GM23338 (cell line): ENCODE measurements at regions not wholly inside any gene's neighbourhood (a gene's known extent, or its start where the extent isn't known, plus 50 kb on each side); places are given as distances from the start of the nearest gene placed in this dataset.

ENCODE experiments used
- ATAC-seq: fragments of 200-7000 bp; cut with Tn5 transposase; 3 replicates; pipeline ENCODE4 v1.9.1; 2020
- DNase-seq: peaks from one replicate; pipeline ENCODE4 v3.0.0-alpha.2; 2015; ENCODE audit warnings: low spot score
- H2AFZ ChIP-seq: fragments of 200-600 bp; sonication (generic); 2 replicates; pipeline ENCODE4 v1.8.0; 2016; ENCODE audit warnings: antibody characterized with exemption, mild to moderate bottlenecking, moderate library complexity
- H3F3A ChIP-seq: fragments of 200-600 bp; sonication (generic); replicated peaks from 2 replicates; pipeline ENCODE4 v1.8.0; 2017; ENCODE audit warnings: antibody characterized with exemption, mixed run types, low read depth
- H3K27ac ChIP-seq: fragments of 200-600 bp; sonication (generic); 2 replicates; pipeline ENCODE4 v1.6.1; 2016; ENCODE audit warnings: low read depth
- H3K27me3 ChIP-seq: fragments of 200-600 bp; sonication (generic); 2 replicates; pipeline ENCODE4 v1.8.0; 2016; ENCODE audit warnings: mild to moderate bottlenecking, mixed run types, moderate library complexity; ENCODE audit not compliant: insufficient read depth
- H3K36me3 ChIP-seq: fragments of 200-600 bp; sonication (generic); 2 replicates; pipeline ENCODE4 v1.8.0; 2016; ENCODE audit warnings: mild to moderate bottlenecking; ENCODE audit not compliant: insufficient read depth
- H3K4me1 ChIP-seq: fragments of 200-600 bp; sonication (generic); 2 replicates; pipeline ENCODE4 v1.8.0; 2016; ENCODE audit warnings: mild to moderate bottlenecking, moderate library complexity; ENCODE audit not compliant: insufficient read depth
- H3K4me2 ChIP-seq: fragments of 200-600 bp; sonication (generic); 2 replicates; pipeline ENCODE4 v1.7.1; 2017; ENCODE audit warnings: mixed run types
- H3K4me3 ChIP-seq: fragments of 200-600 bp; sonication (generic); 2 replicates; pipeline ENCODE4 v1.6.1; 2016; ENCODE audit warnings: mixed run types
- H3K79me2 ChIP-seq: fragments of 200-600 bp; sonication (generic); replicated peaks from 2 replicates; pipeline ENCODE4 v1.8.0; 2017; ENCODE audit warnings: mild to moderate bottlenecking; ENCODE audit not compliant: insufficient read depth
- H3K9me2 ChIP-seq: fragments of 200-600 bp; sonication (generic); 2 replicates; pipeline ENCODE4 v1.8.0; 2017; ENCODE audit not compliant: insufficient read depth
- H4K20me1 ChIP-seq: fragments of 200-600 bp; sonication (generic); replicated peaks from 2 replicates; pipeline ENCODE4 v1.8.0; 2017; ENCODE audit warnings: mild to moderate bottlenecking; ENCODE audit not compliant: insufficient read depth
- H3K27ac Mint-ChIP-seq: 2 replicates; pipeline ENCODE4 v1.8.0; 2020; ENCODE audit warnings: inconsistent platforms, mild to moderate bottlenecking, moderate library complexity, mixed read lengths
- H3K27me3 Mint-ChIP-seq: 3 replicates; pipeline ENCODE4 v1.8.0; 2022; ENCODE audit warnings: low read depth, mild to moderate bottlenecking, moderate library complexity, mixed read lengths, inconsistent platforms; ENCODE audit not compliant: insufficient read depth, poor library complexity
- H3K36me3 Mint-ChIP-seq: 3 replicates; pipeline ENCODE4 v1.8.0; 2021; ENCODE audit warnings: low read depth, mild to moderate bottlenecking, inconsistent platforms, moderate library complexity, mixed read lengths
- H3K4me1 Mint-ChIP-seq: 3 replicates; pipeline ENCODE4 v1.8.0; 2020; ENCODE audit warnings: mild to moderate bottlenecking, inconsistent platforms, mixed read lengths
- H3K4me3 Mint-ChIP-seq: 3 replicates; pipeline ENCODE4 v1.8.0; 2021; ENCODE audit warnings: moderate library complexity, mild to moderate bottlenecking, inconsistent platforms, mixed read lengths
- H3K9me3 Mint-ChIP-seq: 3 replicates; pipeline ENCODE4 v1.8.0; 2020; ENCODE audit warnings: moderate library complexity, mild to moderate bottlenecking, inconsistent platforms, mixed read lengths
- CREB1 ChIP-seq: fragments of 250-450 bp; sonication (Bioruptor Pico); IDR thresholded peaks from 2 replicates; pipeline ENCODE4 v1.5.0; 2020; ENCODE audit warnings: low read depth, mild to moderate bottlenecking, moderate library complexity
- EZH2 ChIP-seq: fragments of 200-600 bp; sonication (generic); IDR thresholded peaks from one replicate; pipeline ENCODE4 v1.8.0; 2017; ENCODE audit warnings: antibody characterized with exemption, mild to moderate bottlenecking, low read depth; ENCODE audit not compliant: unreplicated experiment
- EZH2phosphoT487 ChIP-seq: fragments of 200-600 bp; sonication (generic); IDR thresholded peaks from one replicate; pipeline ENCODE4 v1.8.1; 2018; ENCODE audit warnings: antibody characterized with exemption; ENCODE audit not compliant: unreplicated experiment
- JUNB ChIP-seq: IDR thresholded peaks from one replicate; pipeline ENCODE4 v1.6.1; 2016; ENCODE audit warnings: antibody characterized with exemption; ENCODE audit not compliant: unreplicated experiment
- POLR2AphosphoS5 ChIP-seq: IDR thresholded peaks from 2 replicates; pipeline ENCODE4 v1.6.1; 2016; ENCODE audit warnings: antibody characterized with exemption, low read depth
- ZNF114 ChIP-seq: fragments of 250-450 bp; sonication (Bioruptor Pico); IDR thresholded peaks from 2 replicates; pipeline ENCODE4 v1.5.0; 2020; ENCODE audit warnings: mild to moderate bottlenecking, moderate library complexity
- TF ChIP-seq, protein P1 (sequence below), 2 experiments: fragments of 200-600 bp in 1 of 2; sonication (generic) in 1 of 2; conservative IDR thresholded peaks; 2 replicates each; pipeline versions ENCODE4 v1.5.1 to v1.6.1; 2016 to 2017; ENCODE audit warnings: antibody characterized with exemption in 2 of 2, low read depth in 2 of 2, mild to moderate bottlenecking in 2 of 2, moderate library complexity in 1 of 2
- TF ChIP-seq, protein P2 (sequence below): IDR thresholded peaks from one replicate; pipeline ENCODE4 v1.6.1; 2018; ENCODE audit warnings: antibody characterized with exemption; ENCODE audit not compliant: unreplicated experiment
- TF ChIP-seq, protein P3 (sequence below): fragments of 250-450 bp; sonication (Bioruptor Pico); IDR thresholded peaks from 2 replicates; pipeline ENCODE4 v1.5.0; 2020; ENCODE audit warnings: mild to moderate bottlenecking, moderate library complexity

DNA sequence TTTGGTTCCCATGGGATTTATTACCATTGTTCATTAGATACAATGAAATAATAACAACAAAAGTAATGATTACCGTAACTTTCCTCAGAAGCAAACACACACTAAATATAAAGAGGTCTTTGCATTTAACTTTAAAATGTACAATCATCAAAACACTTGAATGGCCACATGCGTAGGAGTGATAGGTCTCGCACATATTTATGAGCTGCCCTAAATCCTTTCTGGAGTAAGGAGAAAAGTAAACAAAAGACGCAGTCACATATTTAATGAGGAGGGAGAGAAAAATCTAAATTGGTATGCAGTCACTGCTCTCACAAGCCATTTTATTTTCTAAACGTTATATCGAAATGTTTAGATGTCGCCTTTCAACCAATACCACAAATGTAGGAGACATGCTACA is 129.4 kb upstream of the TCF21 start:
- H3K4me3 ChIP-seq = no peak overlapping the region
- Mint-ChIP-seq H3K27ac (no peak overlapping the region), H3K9me3 (no peaks in the 10 kb centered on the region), H3K36me3 (no peaks in the 10 kb centered on the region), H3K4me3 (no peak overlapping the region), H3K27me3 (peaks cover 1% of the 10 kb centered on the region), H3K4me1 (peaks cover 8% of the 10 kb centered on the region)
- no peaks in the 10 kb centered on the region for H3F3A ChIP-seq
- H3K4me1 ChIP-seq = 0 out of 2 replicates have a peak, but pooled peaks cover 5% of the 10 kb centered on the region
- no peaks in the 10 kb centered on the region for H3K36me3 ChIP-seq
- H3K79me2 ChIP-seq = no peaks in the 10 kb centered on the region
- H2AFZ ChIP-seq = no peak overlapping the region
- DNase-seq = no peak
- H3K27ac ChIP-seq = no peak overlapping the region
- no peaks in the 10 kb centered on the region for H3K27me3 ChIP-seq
- H3K4me2 ChIP-seq = no peak overlapping the region
- H4K20me1 ChIP-seq = no peaks in the 10 kb centered on the region
- no peak for ATAC-seq
- TF ChIP-seq, protein P1, sequence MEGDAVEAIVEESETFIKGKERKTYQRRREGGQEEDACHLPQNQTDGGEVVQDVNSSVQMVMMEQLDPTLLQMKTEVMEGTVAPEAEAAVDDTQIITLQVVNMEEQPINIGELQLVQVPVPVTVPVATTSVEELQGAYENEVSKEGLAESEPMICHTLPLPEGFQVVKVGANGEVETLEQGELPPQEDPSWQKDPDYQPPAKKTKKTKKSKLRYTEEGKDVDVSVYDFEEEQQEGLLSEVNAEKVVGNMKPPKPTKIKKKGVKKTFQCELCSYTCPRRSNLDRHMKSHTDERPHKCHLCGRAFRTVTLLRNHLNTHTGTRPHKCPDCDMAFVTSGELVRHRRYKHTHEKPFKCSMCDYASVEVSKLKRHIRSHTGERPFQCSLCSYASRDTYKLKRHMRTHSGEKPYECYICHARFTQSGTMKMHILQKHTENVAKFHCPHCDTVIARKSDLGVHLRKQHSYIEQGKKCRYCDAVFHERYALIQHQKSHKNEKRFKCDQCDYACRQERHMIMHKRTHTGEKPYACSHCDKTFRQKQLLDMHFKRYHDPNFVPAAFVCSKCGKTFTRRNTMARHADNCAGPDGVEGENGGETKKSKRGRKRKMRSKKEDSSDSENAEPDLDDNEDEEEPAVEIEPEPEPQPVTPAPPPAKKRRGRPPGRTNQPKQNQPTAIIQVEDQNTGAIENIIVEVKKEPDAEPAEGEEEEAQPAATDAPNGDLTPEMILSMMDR (conservative IDR thresholded peaks at IDR 0.05; ENCODE audit: low read depth in 2 of 2) = no peak
- TF ChIP-seq EZH2phosphoT487 (no peak), POLR2AphosphoS5 (no peak), EZH2 (no peak), ZNF114 (CRISPR knock-in tag) (no peak), CREB1 (CRISPR knock-in tag) (no peak), JUNB (no peak)
- TF ChIP-seq, protein P2, sequence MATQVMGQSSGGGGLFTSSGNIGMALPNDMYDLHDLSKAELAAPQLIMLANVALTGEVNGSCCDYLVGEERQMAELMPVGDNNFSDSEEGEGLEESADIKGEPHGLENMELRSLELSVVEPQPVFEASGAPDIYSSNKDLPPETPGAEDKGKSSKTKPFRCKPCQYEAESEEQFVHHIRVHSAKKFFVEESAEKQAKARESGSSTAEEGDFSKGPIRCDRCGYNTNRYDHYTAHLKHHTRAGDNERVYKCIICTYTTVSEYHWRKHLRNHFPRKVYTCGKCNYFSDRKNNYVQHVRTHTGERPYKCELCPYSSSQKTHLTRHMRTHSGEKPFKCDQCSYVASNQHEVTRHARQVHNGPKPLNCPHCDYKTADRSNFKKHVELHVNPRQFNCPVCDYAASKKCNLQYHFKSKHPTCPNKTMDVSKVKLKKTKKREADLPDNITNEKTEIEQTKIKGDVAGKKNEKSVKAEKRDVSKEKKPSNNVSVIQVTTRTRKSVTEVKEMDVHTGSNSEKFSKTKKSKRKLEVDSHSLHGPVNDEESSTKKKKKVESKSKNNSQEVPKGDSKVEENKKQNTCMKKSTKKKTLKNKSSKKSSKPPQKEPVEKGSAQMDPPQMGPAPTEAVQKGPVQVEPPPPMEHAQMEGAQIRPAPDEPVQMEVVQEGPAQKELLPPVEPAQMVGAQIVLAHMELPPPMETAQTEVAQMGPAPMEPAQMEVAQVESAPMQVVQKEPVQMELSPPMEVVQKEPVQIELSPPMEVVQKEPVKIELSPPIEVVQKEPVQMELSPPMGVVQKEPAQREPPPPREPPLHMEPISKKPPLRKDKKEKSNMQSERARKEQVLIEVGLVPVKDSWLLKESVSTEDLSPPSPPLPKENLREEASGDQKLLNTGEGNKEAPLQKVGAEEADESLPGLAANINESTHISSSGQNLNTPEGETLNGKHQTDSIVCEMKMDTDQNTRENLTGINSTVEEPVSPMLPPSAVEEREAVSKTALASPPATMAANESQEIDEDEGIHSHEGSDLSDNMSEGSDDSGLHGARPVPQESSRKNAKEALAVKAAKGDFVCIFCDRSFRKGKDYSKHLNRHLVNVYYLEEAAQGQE = no peak
- TF ChIP-seq, protein P3, sequence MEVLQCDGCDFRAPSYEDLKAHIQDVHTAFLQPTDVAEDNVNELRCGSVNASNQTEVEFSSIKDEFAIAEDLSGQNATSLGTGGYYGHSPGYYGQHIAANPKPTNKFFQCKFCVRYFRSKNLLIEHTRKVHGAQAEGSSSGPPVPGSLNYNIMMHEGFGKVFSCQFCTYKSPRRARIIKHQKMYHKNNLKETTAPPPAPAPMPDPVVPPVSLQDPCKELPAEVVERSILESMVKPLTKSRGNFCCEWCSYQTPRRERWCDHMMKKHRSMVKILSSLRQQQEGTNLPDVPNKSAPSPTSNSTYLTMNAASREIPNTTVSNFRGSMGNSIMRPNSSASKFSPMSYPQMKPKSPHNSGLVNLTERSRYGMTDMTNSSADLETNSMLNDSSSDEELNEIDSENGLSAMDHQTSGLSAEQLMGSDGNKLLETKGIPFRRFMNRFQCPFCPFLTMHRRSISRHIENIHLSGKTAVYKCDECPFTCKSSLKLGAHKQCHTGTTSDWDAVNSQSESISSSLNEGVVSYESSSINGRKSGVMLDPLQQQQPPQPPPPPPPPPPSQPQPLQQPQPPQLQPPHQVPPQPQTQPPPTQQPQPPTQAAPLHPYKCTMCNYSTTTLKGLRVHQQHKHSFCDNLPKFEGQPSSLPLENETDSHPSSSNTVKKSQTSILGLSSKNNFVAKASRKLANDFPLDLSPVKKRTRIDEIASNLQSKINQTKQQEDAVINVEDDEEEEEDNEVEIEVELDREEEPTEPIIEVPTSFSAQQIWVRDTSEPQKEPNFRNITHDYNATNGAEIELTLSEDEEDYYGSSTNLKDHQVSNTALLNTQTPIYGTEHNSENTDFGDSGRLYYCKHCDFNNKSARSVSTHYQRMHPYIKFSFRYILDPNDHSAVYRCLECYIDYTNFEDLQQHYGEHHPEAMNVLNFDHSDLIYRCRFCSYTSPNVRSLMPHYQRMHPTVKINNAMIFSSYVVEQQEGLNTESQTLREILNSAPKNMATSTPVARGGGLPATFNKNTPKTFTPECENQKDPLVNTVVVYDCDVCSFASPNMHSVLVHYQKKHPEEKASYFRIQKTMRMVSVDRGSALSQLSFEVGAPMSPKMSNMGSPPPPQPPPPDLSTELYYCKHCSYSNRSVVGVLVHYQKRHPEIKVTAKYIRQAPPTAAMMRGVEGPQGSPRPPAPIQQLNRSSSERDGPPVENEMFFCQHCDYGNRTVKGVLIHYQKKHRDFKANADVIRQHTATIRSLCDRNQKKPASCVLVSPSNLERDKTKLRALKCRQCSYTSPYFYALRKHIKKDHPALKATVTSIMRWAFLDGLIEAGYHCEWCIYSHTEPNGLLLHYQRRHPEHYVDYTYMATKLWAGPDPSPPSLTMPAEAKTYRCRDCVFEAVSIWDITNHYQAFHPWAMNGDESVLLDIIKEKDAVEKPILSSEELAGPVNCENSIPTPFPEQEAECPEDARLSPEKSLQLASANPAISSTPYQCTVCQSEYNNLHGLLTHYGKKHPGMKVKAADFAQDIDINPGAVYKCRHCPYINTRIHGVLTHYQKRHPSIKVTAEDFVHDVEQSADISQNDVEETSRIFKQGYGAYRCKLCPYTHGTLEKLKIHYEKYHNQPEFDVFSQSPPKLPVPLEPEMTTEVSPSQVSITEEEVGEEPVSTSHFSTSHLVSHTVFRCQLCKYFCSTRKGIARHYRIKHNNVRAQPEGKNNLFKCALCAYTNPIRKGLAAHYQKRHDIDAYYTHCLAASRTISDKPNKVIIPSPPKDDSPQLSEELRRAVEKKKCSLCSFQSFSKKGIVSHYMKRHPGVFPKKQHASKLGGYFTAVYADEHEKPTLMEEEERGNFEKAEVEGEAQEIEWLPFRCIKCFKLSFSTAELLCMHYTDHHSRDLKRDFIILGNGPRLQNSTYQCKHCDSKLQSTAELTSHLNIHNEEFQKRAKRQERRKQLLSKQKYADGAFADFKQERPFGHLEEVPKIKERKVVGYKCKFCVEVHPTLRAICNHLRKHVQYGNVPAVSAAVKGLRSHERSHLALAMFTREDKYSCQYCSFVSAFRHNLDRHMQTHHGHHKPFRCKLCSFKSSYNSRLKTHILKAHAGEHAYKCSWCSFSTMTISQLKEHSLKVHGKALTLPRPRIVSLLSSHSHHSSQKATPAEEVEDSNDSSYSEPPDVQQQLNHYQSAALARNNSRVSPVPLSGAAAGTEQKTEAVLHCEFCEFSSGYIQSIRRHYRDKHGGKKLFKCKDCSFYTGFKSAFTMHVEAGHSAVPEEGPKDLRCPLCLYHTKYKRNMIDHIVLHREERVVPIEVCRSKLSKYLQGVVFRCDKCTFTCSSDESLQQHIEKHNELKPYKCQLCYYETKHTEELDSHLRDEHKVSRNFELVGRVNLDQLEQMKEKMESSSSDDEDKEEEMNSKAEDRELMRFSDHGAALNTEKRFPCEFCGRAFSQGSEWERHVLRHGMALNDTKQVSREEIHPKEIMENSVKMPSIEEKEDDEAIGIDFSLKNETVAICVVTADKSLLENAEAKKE (CRISPR knock-in tag) = no peak
- H3K9me2 ChIP-seq = no peaks in the 10 kb centered on the region
